Prostate gland (tissue), 2 donors: ENCODE measurements at regions not wholly inside any gene's neighbourhood (a gene's known extent, or its start where the extent isn't known, plus 50 kb on each side); places are given as distances from the start of the nearest gene placed in this dataset.

Experiments
- DNase-seq: peaks from one replicate; pipeline ENCODE4 v3.0.0-alpha.2; 2019; ENCODE audit warnings: low spot score
- H3K27ac ChIP-seq, 2 donors: fragments of 200-600 bp; sonication (generic); 2 replicates each; pipeline ENCODE4 v1.5.1; 2017 to 2019
- H3K27me3 ChIP-seq: fragments of 200-600 bp; sonication (generic); replicated peaks from 2 replicates; pipeline ENCODE4 v1.5.1; 2019; ENCODE audit not compliant: insufficient read depth
- H3K36me3 ChIP-seq, 2 donors: fragments of 200-600 bp; sonication (generic); 1 replicate in 1 of 2; 2 replicates in 1 of 2; pipeline versions ENCODE4 v1.5.1 to v1.8.1; 2017 to 2019
- H3K4me1 ChIP-seq: fragments of 200-600 bp; sonication (generic); replicated peaks from 2 replicates; pipeline ENCODE4 v1.5.1; 2019
- H3K4me3 ChIP-seq, 2 donors: fragments of 200-600 bp; sonication (generic); 2 replicates each; pipeline ENCODE4 v1.5.1; 2017 to 2019
- H3K9me3 ChIP-seq: fragments of 200-600 bp; sonication (generic); 2 replicates; pipeline ENCODE4 v1.5.1; 2017
- POLR2A ChIP-seq: fragments of 450-650 bp; IDR thresholded peaks from one replicate; pipeline ENCODE4 v1.6.1; 2016; ENCODE audit warnings: antibody characterized with exemption, mild to moderate bottlenecking
- POLR2AphosphoS5 ChIP-seq: sonication (generic); formaldehyde crosslinking; IDR thresholded peaks from one replicate; pipeline ENCODE4 v1.6.1; 2017; ENCODE audit warnings: antibody characterized with exemption
- WGBS: methylation state at CpG from one replicate; pipeline ENCODE4 v1.1.5; 2018; 5-methylcytosine and 5-hydroxymethylcytosine counted together
- intact Hi-C: fragments of 100-400 bp; cut with DNase I; formaldehyde crosslinking; loops from one replicate; pipeline ENCODE4 v1.14.2; 2022
- TF ChIP-seq, protein P1 (sequence below), 4 experiments: fragments of 200-600 bp in 2 of 4; fragments of 450-650 bp in 2 of 4; sonication (generic) in 2 of 4; IDR thresholded peaks; 1 replicate in 3 of 4; 2 replicates in 1 of 4; pipeline ENCODE4 v1.5.1; 2016 to 2019; ENCODE audit warnings: antibody characterized with exemption in 4 of 4, mild to moderate bottlenecking in 2 of 4, moderate library complexity in 2 of 4

DNA sequence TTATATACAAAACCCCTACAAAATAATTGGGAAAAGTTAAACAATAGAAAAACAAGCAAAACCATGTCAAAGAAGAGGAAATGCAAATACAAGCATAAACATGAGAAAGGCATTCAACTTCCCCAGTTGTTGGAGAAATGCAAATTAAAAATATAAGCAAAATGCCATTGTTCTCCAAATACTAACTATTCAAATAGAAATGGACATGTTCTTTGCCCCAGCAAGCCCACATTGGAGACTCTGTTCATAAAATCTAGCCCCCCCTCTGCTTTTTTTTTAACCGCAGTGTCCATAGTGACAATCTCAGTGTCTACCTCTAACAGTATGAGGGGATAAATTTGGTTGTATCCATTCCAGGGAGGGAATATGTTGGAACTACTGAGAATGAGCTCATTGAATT lies 59.7 kb upstream of the LCTL start:
- Histone ChIP-seq H3K9me3 (no peaks in the 10 kb centered on the region), H3K4me1 (no peaks in the 10 kb centered on the region), H3K36me3 (no peaks in the 10 kb centered on the region), H3K27me3 (no peaks in the 10 kb centered on the region), H3K4me3 (no peak overlapping the region), H3K27ac (no peak overlapping the region)
- 45% methylated on average over 1 of the region's 1 CpG for WGBS
- no peak for DNase-seq
- no peak for TF ChIP-seq POLR2A
- TF ChIP-seq, protein P1, sequence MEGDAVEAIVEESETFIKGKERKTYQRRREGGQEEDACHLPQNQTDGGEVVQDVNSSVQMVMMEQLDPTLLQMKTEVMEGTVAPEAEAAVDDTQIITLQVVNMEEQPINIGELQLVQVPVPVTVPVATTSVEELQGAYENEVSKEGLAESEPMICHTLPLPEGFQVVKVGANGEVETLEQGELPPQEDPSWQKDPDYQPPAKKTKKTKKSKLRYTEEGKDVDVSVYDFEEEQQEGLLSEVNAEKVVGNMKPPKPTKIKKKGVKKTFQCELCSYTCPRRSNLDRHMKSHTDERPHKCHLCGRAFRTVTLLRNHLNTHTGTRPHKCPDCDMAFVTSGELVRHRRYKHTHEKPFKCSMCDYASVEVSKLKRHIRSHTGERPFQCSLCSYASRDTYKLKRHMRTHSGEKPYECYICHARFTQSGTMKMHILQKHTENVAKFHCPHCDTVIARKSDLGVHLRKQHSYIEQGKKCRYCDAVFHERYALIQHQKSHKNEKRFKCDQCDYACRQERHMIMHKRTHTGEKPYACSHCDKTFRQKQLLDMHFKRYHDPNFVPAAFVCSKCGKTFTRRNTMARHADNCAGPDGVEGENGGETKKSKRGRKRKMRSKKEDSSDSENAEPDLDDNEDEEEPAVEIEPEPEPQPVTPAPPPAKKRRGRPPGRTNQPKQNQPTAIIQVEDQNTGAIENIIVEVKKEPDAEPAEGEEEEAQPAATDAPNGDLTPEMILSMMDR (IDR thresholded peaks at IDR 0.05) = no peak
- TF ChIP-seq POLR2AphosphoS5 = no peak
- intact Hi-C loops = no loop called here

DNA sequence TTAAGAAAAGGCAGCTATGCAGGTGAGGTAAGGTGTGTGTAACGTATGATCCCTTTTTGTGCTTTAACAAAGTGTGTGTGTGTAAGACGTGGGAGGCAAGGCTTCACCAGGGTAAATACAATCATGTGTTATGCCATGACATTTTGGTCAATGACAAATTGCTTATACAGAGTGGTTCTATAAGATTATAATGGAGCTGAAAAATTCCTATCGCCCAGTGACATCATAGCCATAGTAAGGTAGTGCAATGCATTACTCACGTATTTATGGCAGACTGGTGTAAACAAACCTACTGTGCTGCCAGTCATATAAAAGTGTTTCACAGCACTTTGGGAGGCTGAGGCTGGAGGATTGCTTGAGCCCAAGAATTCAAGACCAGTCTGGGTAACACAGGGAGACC lies 60.2 kb upstream of the LCTL start:
- Histone ChIP-seq H3K27ac (no peak overlapping the region), H3K27me3 (no peaks in the 10 kb centered on the region), H3K4me1 (no peaks in the 10 kb centered on the region), H3K36me3 (no peaks in the 10 kb centered on the region), H3K9me3 (no peaks in the 10 kb centered on the region), H3K4me3 (no peak overlapping the region)
- TF ChIP-seq POLR2A (no peak), POLR2AphosphoS5 (no peak)
- TF ChIP-seq, protein P1 (IDR thresholded peaks at IDR 0.05) = no peak
- WGBS = 86% methylated on average over 4 of the region's 4 CpGs
- DNase-seq = no peak
- intact Hi-C loops = no loop called here

DNA sequence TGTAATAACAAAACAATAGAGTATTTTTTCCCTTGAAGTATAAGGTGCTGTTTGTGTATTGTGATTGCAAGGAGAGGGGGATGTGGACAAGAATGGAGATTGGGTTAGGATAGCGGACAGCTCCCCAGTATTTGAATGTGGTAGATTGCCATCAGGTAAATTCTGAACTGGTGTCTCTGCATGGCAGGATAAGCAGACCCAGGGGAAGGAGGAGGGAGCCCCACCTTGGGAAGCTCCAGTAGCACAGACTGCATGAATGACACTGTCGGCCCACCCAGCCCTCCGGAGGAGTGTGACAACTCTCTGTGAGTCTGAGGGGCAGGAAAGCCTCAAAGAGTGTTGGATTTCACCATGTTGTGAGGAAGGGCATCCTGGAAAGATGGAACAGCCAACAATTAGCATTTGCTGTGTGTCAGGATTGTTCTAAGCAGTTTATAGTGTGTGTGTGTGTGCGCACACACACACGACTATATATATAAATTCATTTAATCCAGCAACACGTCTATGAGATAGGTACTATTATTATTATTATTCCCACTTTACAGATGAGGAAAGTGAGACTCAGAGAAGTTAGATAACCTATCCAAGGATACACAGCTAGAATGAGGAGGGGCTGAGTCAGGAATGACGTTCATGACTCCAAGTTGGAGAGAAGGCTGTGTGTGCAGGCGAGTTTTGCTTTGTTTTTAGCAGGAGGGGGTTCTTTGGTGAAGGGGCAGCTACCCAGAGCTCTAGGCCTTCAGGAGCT lies 63.4 kb upstream of the LCTL start:
- 81% methylated on average over 8 of the region's 8 CpGs for WGBS
- no peak overlapping the region for H3K27ac ChIP-seq
- H3K4me1 ChIP-seq = no peaks in the 10 kb centered on the region
- H3K4me3 ChIP-seq = no peak overlapping the region
- intact Hi-C loops = no loop called here
- TF ChIP-seq, protein P1 (IDR thresholded peaks at IDR 0.05) = no peak
- no peak for TF ChIP-seq POLR2AphosphoS5
- no peak for TF ChIP-seq POLR2A
- no peak for DNase-seq
- no peaks in the 10 kb centered on the region for H3K27me3 ChIP-seq
- H3K36me3 ChIP-seq = no peaks in the 10 kb centered on the region
- no peaks in the 10 kb centered on the region for H3K9me3 ChIP-seq

DNA sequence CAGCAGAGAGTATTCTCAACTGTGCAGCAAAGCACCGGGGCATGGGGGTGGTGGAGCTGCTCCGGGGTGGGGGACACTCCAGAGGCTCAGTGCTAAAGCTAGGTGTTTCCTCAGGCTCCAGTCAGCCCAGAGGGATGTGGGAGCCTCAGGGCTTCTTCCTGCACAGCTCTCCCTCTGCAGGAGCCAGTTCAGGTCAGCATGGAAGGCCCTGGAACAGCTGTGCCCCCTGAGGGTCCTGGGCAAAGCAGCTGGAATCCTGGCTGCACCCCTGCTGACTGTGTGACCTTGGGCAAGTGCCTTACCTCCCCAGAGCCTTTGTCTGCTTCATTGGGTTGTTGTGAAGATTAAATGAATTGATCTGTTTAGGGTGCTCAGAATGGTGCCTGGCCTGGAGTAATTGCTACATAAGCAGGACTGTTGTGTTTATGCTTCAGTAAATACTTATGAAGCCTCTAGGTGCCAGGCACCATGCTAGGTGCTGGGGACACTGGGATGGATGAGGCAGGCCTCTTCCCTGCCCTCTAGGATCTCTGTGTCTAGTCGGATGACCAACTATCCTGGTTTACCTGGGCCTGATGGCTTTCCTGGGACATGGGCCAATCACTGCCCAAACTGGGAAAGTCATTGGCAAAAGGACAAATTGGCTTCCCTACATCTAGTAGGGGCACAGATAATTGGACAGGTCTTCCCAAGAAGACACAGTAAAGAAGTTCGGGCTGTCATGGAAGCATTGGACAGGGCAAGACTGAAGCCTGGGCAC lies 64.2 kb upstream of the LCTL start:
- H3K4me1 ChIP-seq = no peaks in the 10 kb centered on the region
- no peaks in the 10 kb centered on the region for H3K27me3 ChIP-seq
- 66% methylated on average over 4 of the region's 4 CpGs for WGBS
- DNase-seq = no peak
- H3K4me3 ChIP-seq = no peak overlapping the region
- H3K36me3 ChIP-seq = no peaks in the 10 kb centered on the region
- intact Hi-C loops = no loop called here
- H3K27ac ChIP-seq = no peak overlapping the region
- no peaks in the 10 kb centered on the region for H3K9me3 ChIP-seq
- no peak for TF ChIP-seq POLR2AphosphoS5
- no peak for TF ChIP-seq POLR2A
- TF ChIP-seq, protein P1 (IDR thresholded peaks at IDR 0.05) = no peak
